ENCODE measurements at regions not wholly inside any gene's neighbourhood (a gene's known extent, or its start where the extent isn't known, plus 50 kb on each side); places are given as distances from the start of the nearest gene placed in this dataset.

GRCh38 chr6:166697113-166697512, 70.1 kb upstream of the RPS6KA2 start:
- TF ChIP-seq, protein P1, sequence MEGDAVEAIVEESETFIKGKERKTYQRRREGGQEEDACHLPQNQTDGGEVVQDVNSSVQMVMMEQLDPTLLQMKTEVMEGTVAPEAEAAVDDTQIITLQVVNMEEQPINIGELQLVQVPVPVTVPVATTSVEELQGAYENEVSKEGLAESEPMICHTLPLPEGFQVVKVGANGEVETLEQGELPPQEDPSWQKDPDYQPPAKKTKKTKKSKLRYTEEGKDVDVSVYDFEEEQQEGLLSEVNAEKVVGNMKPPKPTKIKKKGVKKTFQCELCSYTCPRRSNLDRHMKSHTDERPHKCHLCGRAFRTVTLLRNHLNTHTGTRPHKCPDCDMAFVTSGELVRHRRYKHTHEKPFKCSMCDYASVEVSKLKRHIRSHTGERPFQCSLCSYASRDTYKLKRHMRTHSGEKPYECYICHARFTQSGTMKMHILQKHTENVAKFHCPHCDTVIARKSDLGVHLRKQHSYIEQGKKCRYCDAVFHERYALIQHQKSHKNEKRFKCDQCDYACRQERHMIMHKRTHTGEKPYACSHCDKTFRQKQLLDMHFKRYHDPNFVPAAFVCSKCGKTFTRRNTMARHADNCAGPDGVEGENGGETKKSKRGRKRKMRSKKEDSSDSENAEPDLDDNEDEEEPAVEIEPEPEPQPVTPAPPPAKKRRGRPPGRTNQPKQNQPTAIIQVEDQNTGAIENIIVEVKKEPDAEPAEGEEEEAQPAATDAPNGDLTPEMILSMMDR (conservative IDR thresholded peaks at IDR 0.05; ENCODE audit: low read length) = no peak
- no peak for TF ChIP-seq EZH2phosphoT487 (IDR thresholded peaks at IDR 0.05; ENCODE audit: borderline replicate concordance, low read depth, low read length)
